ENCODE measurements at regions not wholly inside any gene's neighbourhood (a gene's known extent, or its start where the extent isn't known, plus 50 kb on each side); places are given as distances from the start of the nearest gene placed in this dataset.

DNA sequence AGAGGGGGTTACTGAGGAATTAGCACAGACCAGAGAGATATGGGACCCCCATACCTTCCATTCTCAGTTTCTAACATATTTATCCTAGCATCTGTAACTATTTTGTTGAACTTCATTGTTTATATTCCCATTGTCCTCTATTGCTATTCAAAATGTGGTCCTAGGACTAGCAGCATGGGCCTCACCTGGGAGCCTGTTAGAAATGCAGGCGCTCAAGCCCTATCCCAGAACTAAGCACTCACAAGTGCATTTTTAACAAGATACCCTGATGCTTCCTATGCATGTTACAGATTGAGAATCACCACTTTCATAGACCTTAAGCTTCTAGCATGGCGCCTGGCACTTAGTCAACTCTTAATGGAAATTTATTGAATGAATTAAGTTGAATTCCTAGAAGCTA, 58.3 kb upstream of the TDRD3 start:
- no peak for ATAC-seq
- POLR2A ChIA-PET: no interaction called here
- DNase-seq (ENCODE audit: low spot score): no peak
- Histone ChIP-seq H3K36me3 (replicated peaks in 1 of 2; ENCODE audit: control insufficient read depth in 1 of 2, insufficient read depth in 2 of 2, low read length in 2 of 2) (no peaks in the 10 kb centered on the region), H3K9me3 (ENCODE audit: low read length) (no peaks in the 10 kb centered on the region), H4K20me1 (ENCODE audit: insufficient read depth, low read length) (no peaks in the 10 kb centered on the region), H3K27me3 (ENCODE audit: control insufficient read depth in 1 of 2, insufficient read depth in 2 of 2, low read length in 2 of 2) (no peaks in the 10 kb centered on the region), H3K27ac (ENCODE audit: extremely low read length, insufficient read depth, low read length) (no peak overlapping the region), H2AFZ (ENCODE audit: low read length) (no peak overlapping the region), H3K4me3 (replicated peaks in 1 of 3; ENCODE audit: insufficient read depth in 1 of 3, low read depth in 2 of 3, low read length in 3 of 3) (no peak overlapping the region), H3K4me2 (ENCODE audit: low read depth, low read length) (no peak overlapping the region), H3K4me1 (ENCODE audit: insufficient read depth, low read length) (no peaks in the 10 kb centered on the region), H3K9ac (ENCODE audit: insufficient read depth, low read depth, low read length) (no peak overlapping the region), H3K79me2 (ENCODE audit: insufficient read depth, low read length) (no peaks in the 10 kb centered on the region)
- TF ChIP-seq, protein P1, sequence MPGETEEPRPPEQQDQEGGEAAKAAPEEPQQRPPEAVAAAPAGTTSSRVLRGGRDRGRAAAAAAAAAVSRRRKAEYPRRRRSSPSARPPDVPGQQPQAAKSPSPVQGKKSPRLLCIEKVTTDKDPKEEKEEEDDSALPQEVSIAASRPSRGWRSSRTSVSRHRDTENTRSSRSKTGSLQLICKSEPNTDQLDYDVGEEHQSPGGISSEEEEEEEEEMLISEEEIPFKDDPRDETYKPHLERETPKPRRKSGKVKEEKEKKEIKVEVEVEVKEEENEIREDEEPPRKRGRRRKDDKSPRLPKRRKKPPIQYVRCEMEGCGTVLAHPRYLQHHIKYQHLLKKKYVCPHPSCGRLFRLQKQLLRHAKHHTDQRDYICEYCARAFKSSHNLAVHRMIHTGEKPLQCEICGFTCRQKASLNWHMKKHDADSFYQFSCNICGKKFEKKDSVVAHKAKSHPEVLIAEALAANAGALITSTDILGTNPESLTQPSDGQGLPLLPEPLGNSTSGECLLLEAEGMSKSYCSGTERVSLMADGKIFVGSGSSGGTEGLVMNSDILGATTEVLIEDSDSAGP (CRISPR knock-in tag; IDR thresholded peaks at IDR 0.05; ENCODE audit: borderline replicate concordance): no peak
- TF ChIP-seq, protein P2, sequence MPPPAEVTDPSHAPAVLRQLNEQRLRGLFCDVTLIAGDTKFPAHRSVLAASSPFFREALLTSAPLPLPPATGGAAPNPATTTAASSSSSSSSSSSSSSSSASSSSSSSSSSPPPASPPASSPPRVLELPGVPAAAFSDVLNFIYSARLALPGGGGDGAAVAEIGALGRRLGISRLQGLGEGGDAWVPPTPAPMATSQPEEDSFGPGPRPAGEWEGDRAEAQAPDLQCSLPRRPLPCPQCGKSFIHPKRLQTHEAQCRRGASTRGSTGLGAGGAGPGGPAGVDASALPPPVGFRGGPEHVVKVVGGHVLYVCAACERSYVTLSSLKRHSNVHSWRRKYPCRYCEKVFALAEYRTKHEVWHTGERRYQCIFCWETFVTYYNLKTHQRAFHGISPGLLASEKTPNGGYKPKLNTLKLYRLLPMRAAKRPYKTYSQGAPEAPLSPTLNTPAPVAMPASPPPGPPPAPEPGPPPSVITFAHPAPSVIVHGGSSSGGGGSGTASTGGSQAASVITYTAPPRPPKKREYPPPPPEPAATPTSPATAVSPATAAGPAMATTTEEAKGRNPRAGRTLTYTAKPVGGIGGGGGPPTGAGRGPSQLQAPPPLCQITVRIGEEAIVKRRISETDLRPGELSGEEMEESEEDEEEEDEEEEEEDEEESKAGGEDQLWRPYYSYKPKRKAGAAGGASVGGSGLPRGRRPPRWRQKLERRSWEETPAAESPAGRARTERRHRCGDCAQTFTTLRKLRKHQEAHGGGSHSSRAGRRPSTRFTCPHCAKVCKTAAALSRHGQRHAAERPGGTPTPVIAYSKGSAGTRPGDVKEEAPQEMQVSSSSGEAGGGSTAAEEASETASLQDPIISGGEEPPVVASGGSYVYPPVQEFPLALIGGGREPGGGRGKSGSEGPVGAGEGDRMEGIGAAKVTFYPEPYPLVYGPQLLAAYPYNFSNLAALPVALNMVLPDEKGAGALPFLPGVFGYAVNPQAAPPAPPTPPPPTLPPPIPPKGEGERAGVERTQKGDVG (CRISPR knock-in tag; IDR thresholded peaks at IDR 0.05; ENCODE audit: borderline replicate concordance): no peak
- TF ChIP-seq ZFP82 (CRISPR knock-in tag; IDR thresholded peaks at IDR 0.05; ENCODE audit: borderline replicate concordance) (no peak), PRPF4 (IDR thresholded peaks at IDR 0.05; ENCODE audit: low read depth, low read length, poor library complexity, severe bottlenecking) (no peak), MIER2 (CRISPR knock-in tag; IDR thresholded peaks at IDR 0.05) (no peak), NR2F6 (IDR thresholded peaks at IDR 0.05) (no peak), NR2F6 (CRISPR knock-in tag; IDR thresholded peaks at IDR 0.05) (no peak), ATM (IDR thresholded peaks at IDR 0.05; ENCODE audit: borderline replicate concordance) (no peak)
- TF ChIP-seq, protein P3, sequence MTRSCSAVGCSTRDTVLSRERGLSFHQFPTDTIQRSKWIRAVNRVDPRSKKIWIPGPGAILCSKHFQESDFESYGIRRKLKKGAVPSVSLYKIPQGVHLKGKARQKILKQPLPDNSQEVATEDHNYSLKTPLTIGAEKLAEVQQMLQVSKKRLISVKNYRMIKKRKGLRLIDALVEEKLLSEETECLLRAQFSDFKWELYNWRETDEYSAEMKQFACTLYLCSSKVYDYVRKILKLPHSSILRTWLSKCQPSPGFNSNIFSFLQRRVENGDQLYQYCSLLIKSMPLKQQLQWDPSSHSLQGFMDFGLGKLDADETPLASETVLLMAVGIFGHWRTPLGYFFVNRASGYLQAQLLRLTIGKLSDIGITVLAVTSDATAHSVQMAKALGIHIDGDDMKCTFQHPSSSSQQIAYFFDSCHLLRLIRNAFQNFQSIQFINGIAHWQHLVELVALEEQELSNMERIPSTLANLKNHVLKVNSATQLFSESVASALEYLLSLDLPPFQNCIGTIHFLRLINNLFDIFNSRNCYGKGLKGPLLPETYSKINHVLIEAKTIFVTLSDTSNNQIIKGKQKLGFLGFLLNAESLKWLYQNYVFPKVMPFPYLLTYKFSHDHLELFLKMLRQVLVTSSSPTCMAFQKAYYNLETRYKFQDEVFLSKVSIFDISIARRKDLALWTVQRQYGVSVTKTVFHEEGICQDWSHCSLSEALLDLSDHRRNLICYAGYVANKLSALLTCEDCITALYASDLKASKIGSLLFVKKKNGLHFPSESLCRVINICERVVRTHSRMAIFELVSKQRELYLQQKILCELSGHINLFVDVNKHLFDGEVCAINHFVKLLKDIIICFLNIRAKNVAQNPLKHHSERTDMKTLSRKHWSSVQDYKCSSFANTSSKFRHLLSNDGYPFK (CRISPR knock-in tag; IDR thresholded peaks at IDR 0.05; ENCODE audit: borderline replicate concordance): no peak
- 36% methylated on average over 2 of the region's 2 CpGs for WGBS (ENCODE audit: low lambda C conversion rate)
- in situ Hi-C loops (cut with HindIII; ENCODE audit: extremely low pct_ligation_motif_present, low pct_unique_long_range_greater_than_20kb) (no loop called here), intact Hi-C loops (cut with micrococcal nuclease; ENCODE audit: unreplicated experiment) (loop anchor here (10.0 kb wide), 1 partner anchor 434 kb away; no protein-coding TSS in a partner anchor)
- BruUV-seq (replicated peaks): no TSS peak
- CTCF ChIA-PET (ENCODE audit: low intra/inter-chr PET ratio, low total read pairs): no interaction called here
- no peak for FAIRE-seq
